ENCODE measurements at regions not wholly inside any gene's neighbourhood (a gene's known extent, or its start where the extent isn't known, plus 50 kb on each side); places are given as distances from the start of the nearest gene placed in this dataset.
A peak's percentile ranks its signal among the peaks of the same experiment; 100 is the strongest.

GRCh38 chr15:95324656-95325055 is 1005.8 kb upstream of the NR2F2 start:
- no peak for DNase-seq (ENCODE audit: low read depth in 1 of 2, low spot score in 1 of 2)
- no peak overlapping the region for H3K27ac ChIP-seq
- no peaks in the 10 kb centered on the region for H3K4me1 ChIP-seq (ENCODE audit: low read depth)
- no peak overlapping the region for H3K4me3 ChIP-seq
- H3K27me3 ChIP-seq: peaks cover 54% of the 10 kb centered on the region
- H3K36me3 ChIP-seq: no peaks in the 10 kb centered on the region
- TF ChIP-seq CTCF (IDR thresholded peaks at IDR 0.05; ENCODE audit: low read depth, low read length): no peak
- no peaks in the 10 kb centered on the region for H3K9me3 ChIP-seq (ENCODE audit: low read depth)

- peak in 1 of 2 donors; percentile 59 for DNase-seq (ENCODE audit: low read depth in 1 of 2, low spot score in 1 of 2)
- no peak for TF ChIP-seq CTCF (IDR thresholded peaks at IDR 0.05; ENCODE audit: low read depth, low read length)
Measured at GRCh38 chr15:95325763-95326404, 1004.6 kb upstream of the NR2F2 start.

GRCh38 chr15:95326431-95327182 is 1003.9 kb upstream of the NR2F2 start:
- DNase-seq (ENCODE audit: low read depth in 1 of 2, low spot score in 1 of 2): peak; percentile 24 to 39
- H3K9me3 ChIP-seq (ENCODE audit: low read depth): no peaks in the 10 kb centered on the region
- no peak overlapping the region for H3K27ac ChIP-seq
- H3K4me3 ChIP-seq: peak overlapping the region; percentile 32
- no peaks in the 10 kb centered on the region for H3K4me1 ChIP-seq (ENCODE audit: low read depth)
- H3K36me3 ChIP-seq: no peaks in the 10 kb centered on the region
- H3K27me3 ChIP-seq: peaks cover 54% of the 10 kb centered on the region
- TF ChIP-seq CTCF (IDR thresholded peaks at IDR 0.05; ENCODE audit: low read depth, low read length): no peak

More at GRCh38 chr15:95325763-95326404, 1004.6 kb upstream of the NR2F2 start:
- Histone ChIP-seq H3K36me3 (no peaks in the 10 kb centered on the region), H3K4me3 (no peak overlapping the region), H3K4me1 (ENCODE audit: low read depth) (no peaks in the 10 kb centered on the region), H3K27me3 (peaks cover 54% of the 10 kb centered on the region), H3K9me3 (ENCODE audit: low read depth) (no peaks in the 10 kb centered on the region), H3K27ac (no peak overlapping the region)

GRCh38 chr15:95327183-95327525 is 1003.3 kb upstream of the NR2F2 start:
- Histone ChIP-seq H3K36me3 (no peaks in the 10 kb centered on the region), H3K27ac (no peak overlapping the region), H3K27me3 (peaks cover 54% of the 10 kb centered on the region), H3K4me3 (peak overlapping the region; percentile 32), H3K4me1 (ENCODE audit: low read depth) (no peaks in the 10 kb centered on the region), H3K9me3 (ENCODE audit: low read depth) (no peaks in the 10 kb centered on the region)
- no peak for DNase-seq (ENCODE audit: low read depth in 1 of 2, low spot score in 1 of 2)
- no peak for TF ChIP-seq CTCF (IDR thresholded peaks at IDR 0.05; ENCODE audit: low read depth, low read length)

GRCh38 chr15:95327661-95328060 is 1002.8 kb upstream of the NR2F2 start:
- Histone ChIP-seq H3K36me3 (no peaks in the 10 kb centered on the region), H3K27me3 (peaks cover 54% of the 10 kb centered on the region), H3K27ac (no peak overlapping the region), H3K9me3 (ENCODE audit: low read depth) (no peaks in the 10 kb centered on the region), H3K4me1 (ENCODE audit: low read depth) (no peaks in the 10 kb centered on the region), H3K4me3 (no peak overlapping the region)
- TF ChIP-seq CTCF (IDR thresholded peaks at IDR 0.05; ENCODE audit: low read depth, low read length): no peak
- DNase-seq (ENCODE audit: low read depth in 1 of 2, low spot score in 1 of 2): no peak

Measured in cardiac muscle cell (in vitro differentiated cells and primary cell).